ENCODE measurements at regions not wholly inside any gene's neighbourhood (a gene's known extent, or its start where the extent isn't known, plus 50 kb on each side); places are given as distances from the start of the nearest gene placed in this dataset.

DNA sequence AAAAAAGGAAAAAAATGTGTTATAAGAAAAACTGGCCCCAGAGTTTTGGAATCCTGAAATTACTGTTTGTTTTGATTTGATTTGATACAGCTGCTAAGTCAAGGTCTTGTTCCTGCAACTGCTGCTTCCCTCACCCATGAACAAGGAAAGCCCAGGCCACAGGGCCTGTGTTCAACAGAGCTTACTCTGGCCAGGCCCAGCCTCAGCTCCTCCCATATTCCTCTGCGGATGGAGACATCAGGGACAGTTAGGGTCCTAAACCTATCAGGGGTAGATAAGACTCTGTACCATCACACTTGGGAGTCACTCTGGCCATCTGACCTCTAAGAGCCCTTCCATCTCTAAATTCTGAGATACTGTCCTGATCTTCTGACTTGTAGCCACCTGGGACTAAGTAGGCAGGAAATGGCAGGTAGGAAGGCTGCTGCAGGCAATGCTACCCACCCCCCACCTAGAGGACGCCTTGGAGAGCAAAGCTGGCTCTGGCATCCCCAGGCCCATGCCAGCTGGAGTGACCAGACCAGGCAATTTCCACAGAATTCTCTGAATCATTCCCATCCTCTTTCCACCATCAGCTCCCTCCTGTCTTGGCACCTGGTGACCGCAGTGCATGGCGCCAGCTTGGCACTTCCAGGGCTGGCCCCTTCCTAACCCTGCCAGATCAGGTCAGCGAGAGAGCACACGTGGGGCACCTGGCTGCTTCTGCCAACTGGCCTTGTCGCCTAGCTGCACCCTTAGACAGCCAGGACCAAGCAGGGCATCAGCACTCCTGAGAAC lies 58.0 kb upstream of the TMEM33 start:
- Histone ChIP-seq H3K9ac (ENCODE audit: low read depth, low read length) (no peak overlapping the region), H2BK5ac (ENCODE audit: low read depth, low read length, poor library complexity, severe bottlenecking) (no peak overlapping the region), H3K27me3 (ENCODE audit: control insufficient read depth, insufficient read depth, low read length) (peaks cover 94% of the 10 kb centered on the region), H2BK20ac (ENCODE audit: low read depth, low read length) (no peak overlapping the region), H4K91ac (ENCODE audit: insufficient read depth, low read depth, low read length) (no peak overlapping the region), H2AFZ (replicated peaks; ENCODE audit: low read length, poor library complexity) (peak overlapping the region; percentile 7), H2BK15ac (ENCODE audit: low read depth, low read length) (no peak overlapping the region), H3K4me3 (ENCODE audit: insufficient read depth, low read depth, low read length) (no peak overlapping the region), H4K5ac (ENCODE audit: low read depth, low read length) (no peak overlapping the region), H3K18ac (ENCODE audit: low read depth, low read length) (no peak overlapping the region), H2AK9ac (replicated peaks; ENCODE audit: low read depth, low read length, poor library complexity) (no peak overlapping the region), H2AK5ac (ENCODE audit: low read depth, low read length) (no peak overlapping the region), H3K79me1 (ENCODE audit: low read depth in 1 of 2, low read length in 2 of 2) (no peaks in the 10 kb centered on the region), H4K8ac (ENCODE audit: low read depth in 2 of 2, low read length in 2 of 2) (no peak overlapping the region), H3K9me1 (ENCODE audit: insufficient read depth, low read length) (no peaks in the 10 kb centered on the region), H3K23ac (ENCODE audit: low read depth, low read length) (no peak overlapping the region), H3K9me3 (ENCODE audit: control insufficient read depth, insufficient read depth, low read length) (peaks cover 5% of the 10 kb centered on the region), H3K27ac (ENCODE audit: insufficient read depth, low read length) (no peak overlapping the region), H3K56ac (ENCODE audit: extremely low read depth, insufficient read depth, low read length) (no peak overlapping the region), H3K4ac (ENCODE audit: low read depth, low read length) (no peak overlapping the region), H3K4me2 (ENCODE audit: low read depth, low read length) (no peak overlapping the region), H3K36me3 (ENCODE audit: control insufficient read depth, insufficient read depth, low read length) (no peaks in the 10 kb centered on the region), H2BK120ac (ENCODE audit: low read depth, low read length) (no peak overlapping the region), H4K20me1 (ENCODE audit: insufficient read depth, low read length) (no peaks in the 10 kb centered on the region), H3K14ac (replicated peaks; ENCODE audit: low read depth, low read length) (no peak overlapping the region), H3K4me1 (ENCODE audit: control insufficient read depth, insufficient read depth, low read length) (no peaks in the 10 kb centered on the region)
- no TSS peak for BruUV-seq (replicated peaks)
- DNase-seq, result no peak
- ATAC-seq (ENCODE audit: low read depth), result no peak
- in situ Hi-C loops (cut with MboI; ENCODE audit: low sequenced_read_pairs) (no loop called here), intact Hi-C loops (cut with micrococcal nuclease) (no loop called here), dilution Hi-C loops (cut with HindIII; ENCODE audit: low sequenced_read_pairs, unreplicated experiment) (no loop called here)
- CTCF ChIA-PET, result no interaction called here
- POLR2A ChIA-PET (ENCODE audit: unreplicated experiment), result no interaction called here
- TF ChIP-seq CEBPB (IDR thresholded peaks at IDR 0.05; ENCODE audit: low read depth, low read length) (no peak), POLR2A (IDR thresholded peaks at IDR 0.05; ENCODE audit: low read depth, low read length) (no peak), MAFK (IDR thresholded peaks at IDR 0.05; ENCODE audit: low read depth, low read length) (no peak), CHD1 (IDR thresholded peaks at IDR 0.05; ENCODE audit: low read depth, low read length) (no peak), RAD21 (IDR thresholded peaks at IDR 0.05; ENCODE audit: low read length) (no peak), RCOR1 (IDR thresholded peaks at IDR 0.05; ENCODE audit: insufficient replicate concordance, low read length) (no peak), RFX5 (IDR thresholded peaks at IDR 0.05; ENCODE audit: low read depth, low read length) (no peak), USF2 (IDR thresholded peaks at IDR 0.05; ENCODE audit: low read depth, low read length) (no peak), MXI1 (IDR thresholded peaks at IDR 0.05; ENCODE audit: borderline replicate concordance, low read depth, low read length) (no peak), FOS (IDR thresholded peaks at IDR 0.05; ENCODE audit: low read depth, low read length) (no peak), BHLHE40 (IDR thresholded peaks at IDR 0.05; ENCODE audit: low read depth, low read length) (no peak), SMC3 (IDR thresholded peaks at IDR 0.05; ENCODE audit: low read depth, low read length) (no peak), NFE2L2 (IDR thresholded peaks at IDR 0.05; ENCODE audit: low read depth, low read length) (no peak), MAZ (IDR thresholded peaks at IDR 0.05; ENCODE audit: borderline replicate concordance, low read depth, low read length) (no peak)
- TF ChIP-seq, protein P1, sequence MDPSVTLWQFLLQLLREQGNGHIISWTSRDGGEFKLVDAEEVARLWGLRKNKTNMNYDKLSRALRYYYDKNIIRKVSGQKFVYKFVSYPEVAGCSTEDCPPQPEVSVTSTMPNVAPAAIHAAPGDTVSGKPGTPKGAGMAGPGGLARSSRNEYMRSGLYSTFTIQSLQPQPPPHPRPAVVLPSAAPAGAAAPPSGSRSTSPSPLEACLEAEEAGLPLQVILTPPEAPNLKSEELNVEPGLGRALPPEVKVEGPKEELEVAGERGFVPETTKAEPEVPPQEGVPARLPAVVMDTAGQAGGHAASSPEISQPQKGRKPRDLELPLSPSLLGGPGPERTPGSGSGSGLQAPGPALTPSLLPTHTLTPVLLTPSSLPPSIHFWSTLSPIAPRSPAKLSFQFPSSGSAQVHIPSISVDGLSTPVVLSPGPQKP (IDR thresholded peaks at IDR 0.05; ENCODE audit: borderline replicate concordance, low read depth, low read length), result no peak
- TF ChIP-seq, protein P2, sequence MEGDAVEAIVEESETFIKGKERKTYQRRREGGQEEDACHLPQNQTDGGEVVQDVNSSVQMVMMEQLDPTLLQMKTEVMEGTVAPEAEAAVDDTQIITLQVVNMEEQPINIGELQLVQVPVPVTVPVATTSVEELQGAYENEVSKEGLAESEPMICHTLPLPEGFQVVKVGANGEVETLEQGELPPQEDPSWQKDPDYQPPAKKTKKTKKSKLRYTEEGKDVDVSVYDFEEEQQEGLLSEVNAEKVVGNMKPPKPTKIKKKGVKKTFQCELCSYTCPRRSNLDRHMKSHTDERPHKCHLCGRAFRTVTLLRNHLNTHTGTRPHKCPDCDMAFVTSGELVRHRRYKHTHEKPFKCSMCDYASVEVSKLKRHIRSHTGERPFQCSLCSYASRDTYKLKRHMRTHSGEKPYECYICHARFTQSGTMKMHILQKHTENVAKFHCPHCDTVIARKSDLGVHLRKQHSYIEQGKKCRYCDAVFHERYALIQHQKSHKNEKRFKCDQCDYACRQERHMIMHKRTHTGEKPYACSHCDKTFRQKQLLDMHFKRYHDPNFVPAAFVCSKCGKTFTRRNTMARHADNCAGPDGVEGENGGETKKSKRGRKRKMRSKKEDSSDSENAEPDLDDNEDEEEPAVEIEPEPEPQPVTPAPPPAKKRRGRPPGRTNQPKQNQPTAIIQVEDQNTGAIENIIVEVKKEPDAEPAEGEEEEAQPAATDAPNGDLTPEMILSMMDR (conservative IDR thresholded peaks at IDR 0.05; ENCODE audit: low read depth, low read length), result no peak
- whole genome bisulfite sequencing, 2 experiments (ENCODE audit: extremely low coverage in 2 of 2, insufficient read length in 1 of 2), result 31% methylated on average over 3 of the region's 7 CpGs; no CpG with 5 or more reads in 1 of the 2 experiments
